BLaER1 treated with 17β-estradiol and CSF1 and Interleukin-3, amounts not matched to agents 10 nM and 100 nM (cell line): ENCODE measurements at regions not wholly inside any gene's neighbourhood (a gene's known extent, or its start where the extent isn't known, plus 50 kb on each side); places are given as distances from the start of the nearest gene placed in this dataset.
A peak's percentile ranks its signal among the peaks of the same experiment; 100 is the strongest.
"Not testable (repeated sequence)": the region's sequence is repeated elsewhere in the genome, so short reads cannot be mapped to it uniquely, and the experiment has no call there.

Experiments
- H3K27ac ChIP-seq, 11 experiments: shearing (Covaris generic); formaldehyde crosslinking; 2 replicates each; pipeline ENCODE4 v1.8.1; 2022
- H3K27me3 ChIP-seq, 11 experiments: shearing (Covaris generic); formaldehyde crosslinking; 2 replicates each; pipeline ENCODE4 v1.8.1; 2022
- H3K36me3 ChIP-seq, 11 experiments: shearing (Covaris generic); formaldehyde crosslinking; 2 replicates each; pipeline ENCODE4 v1.8.1; 2022
- H3K4me1 ChIP-seq, 10 experiments: shearing (Covaris generic); formaldehyde crosslinking; 2 replicates each; pipeline ENCODE4 v1.8.1; 2022
- H3K4me2 ChIP-seq, 11 experiments: shearing (Covaris generic); formaldehyde crosslinking; 2 replicates each; pipeline ENCODE4 v1.8.1; 2022
- H3K4me3 ChIP-seq, 10 experiments: shearing (Covaris generic); formaldehyde crosslinking; 2 replicates each; pipeline ENCODE4 v1.8.1; 2022
- H3K9ac ChIP-seq, 11 experiments: shearing (Covaris generic); formaldehyde crosslinking; 2 replicates each; pipeline ENCODE4 v1.8.1; 2022
- H3K9me3 ChIP-seq, 11 experiments: shearing (Covaris generic); formaldehyde crosslinking; replicated peaks in 1 of 11; 2 replicates each; pipeline ENCODE4 v1.8.1; 2022
- H4K20me1 ChIP-seq, 11 experiments: shearing (Covaris generic); formaldehyde crosslinking; 2 replicates each; pipeline ENCODE4 v1.8.1; 2022

GRCh38 chr2:87151835-87152493 is 130.3 kb upstream of the PLGLB1 start:
- not testable (repeated sequence) for H3K9me3 ChIP-seq, H3K27ac ChIP-seq, H3K4me3 ChIP-seq, H3K9ac ChIP-seq, H4K20me1 ChIP-seq, H3K4me2 ChIP-seq, H3K27me3 ChIP-seq, H3K4me1 ChIP-seq, H3K36me3 ChIP-seq

GRCh38 chr2:87174454-87174853 is 152.8 kb upstream of the PLGLB1 start:
- not testable (repeated sequence) for H3K36me3 ChIP-seq, H3K27me3 ChIP-seq, H3K4me3 ChIP-seq, H3K4me2 ChIP-seq, H3K9ac ChIP-seq, H3K27ac ChIP-seq, H4K20me1 ChIP-seq, H3K9me3 ChIP-seq, H3K4me1 ChIP-seq

GRCh38 chr2:87183373-87183772 is 161.7 kb upstream of the PLGLB1 start:
- H3K4me3 ChIP-seq, H3K9ac ChIP-seq, H3K36me3 ChIP-seq, H4K20me1 ChIP-seq, H3K4me1 ChIP-seq, H3K9me3 ChIP-seq, H3K27ac ChIP-seq, H3K4me2 ChIP-seq, H3K27me3 ChIP-seq: not testable (repeated sequence)

GRCh38 chr2:87184260-87184659 is 162.6 kb upstream of the PLGLB1 start:
- H3K4me3 ChIP-seq, H3K9me3 ChIP-seq, H3K27ac ChIP-seq, H3K27me3 ChIP-seq, H3K4me2 ChIP-seq, H3K36me3 ChIP-seq, H3K9ac ChIP-seq, H3K4me1 ChIP-seq, H4K20me1 ChIP-seq: not testable (repeated sequence)

- not testable (repeated sequence) for H3K4me2 ChIP-seq, H3K27me3 ChIP-seq, H3K9me3 ChIP-seq, H3K4me1 ChIP-seq, H3K9ac ChIP-seq, H3K36me3 ChIP-seq, H3K27ac ChIP-seq, H3K4me3 ChIP-seq, H4K20me1 ChIP-seq
Measured at GRCh38 chr2:87189214-87189613, 167.6 kb upstream of the PLGLB1 start.

- H3K9me3 ChIP-seq, H3K4me2 ChIP-seq, H3K9ac ChIP-seq, H3K36me3 ChIP-seq, H3K4me1 ChIP-seq, H4K20me1 ChIP-seq, H3K4me3 ChIP-seq, H3K27me3 ChIP-seq, H3K27ac ChIP-seq: not testable (repeated sequence)
Measured at GRCh38 chr2:87193336-87193735, 171.7 kb upstream of the PLGLB1 start.

- H3K27ac ChIP-seq, H3K4me1 ChIP-seq, H3K9me3 ChIP-seq, H3K4me3 ChIP-seq, H3K4me2 ChIP-seq, H3K27me3 ChIP-seq, H3K36me3 ChIP-seq, H4K20me1 ChIP-seq, H3K9ac ChIP-seq: not testable (repeated sequence)
Measured at GRCh38 chr2:87194254-87194999, 172.8 kb upstream of the PLGLB1 start.

- not testable (repeated sequence) for H3K4me2 ChIP-seq, H3K4me1 ChIP-seq, H3K9ac ChIP-seq, H3K36me3 ChIP-seq, H3K27ac ChIP-seq, H3K27me3 ChIP-seq, H3K4me3 ChIP-seq, H4K20me1 ChIP-seq, H3K9me3 ChIP-seq
Measured at GRCh38 chr2:87196720-87197388, 175.2 kb upstream of the PLGLB1 start.

- H4K20me1 ChIP-seq, H3K4me1 ChIP-seq, H3K27ac ChIP-seq, H3K9ac ChIP-seq, H3K36me3 ChIP-seq, H3K4me3 ChIP-seq, H3K27me3 ChIP-seq: not testable (repeated sequence)
- H3K9me3 ChIP-seq = peaks cover 9 to 15% (median 11%) of the 10 kb centered on the region in 11 experiments
- H3K4me2 ChIP-seq = peak overlapping the region in 5 of 11 experiments; percentile 26 to 46 (median 38); a peak in 3 of 22 replicates
Measured at GRCh38 chr2:87198422-87198821, 176.8 kb upstream of the PLGLB1 start.

- H3K9me3 ChIP-seq = peaks cover 15 to 23% (median 18%) of the 10 kb centered on the region in 11 experiments
- H3K4me1 ChIP-seq, H3K9ac ChIP-seq, H3K4me3 ChIP-seq, H3K36me3 ChIP-seq, H4K20me1 ChIP-seq, H3K27ac ChIP-seq, H3K27me3 ChIP-seq, H3K4me2 ChIP-seq: not testable (repeated sequence)
Measured at GRCh38 chr2:87199228-87199627, 177.6 kb upstream of the PLGLB1 start.

- not testable (repeated sequence) for H4K20me1 ChIP-seq, H3K27ac ChIP-seq, H3K4me2 ChIP-seq, H3K4me1 ChIP-seq, H3K36me3 ChIP-seq, H3K9ac ChIP-seq, H3K27me3 ChIP-seq, H3K4me3 ChIP-seq
- H3K9me3 ChIP-seq = peaks cover 15 to 32% (median 22%) of the 10 kb centered on the region in 11 experiments
Measured at GRCh38 chr2:87204569-87205147, 183.0 kb upstream of the PLGLB1 start.

- not testable (repeated sequence) for H3K27me3 ChIP-seq, H3K4me3 ChIP-seq, H3K36me3 ChIP-seq, H3K4me2 ChIP-seq, H3K9ac ChIP-seq, H4K20me1 ChIP-seq, H3K9me3 ChIP-seq, H3K27ac ChIP-seq, H3K4me1 ChIP-seq
Measured at GRCh38 chr2:87212938-87213337, 191.3 kb upstream of the PLGLB1 start.

- not testable (repeated sequence) for H3K27ac ChIP-seq
Measured at GRCh38 chr2:87217005-87217404, 195.4 kb upstream of the PLGLB1 start.

More at GRCh38 chr2:87217005-87217404, 195.4 kb upstream of the PLGLB1 start:
- H3K27me3 ChIP-seq, H3K4me1 ChIP-seq, H3K36me3 ChIP-seq, H3K4me3 ChIP-seq, H4K20me1 ChIP-seq, H3K9ac ChIP-seq, H3K4me2 ChIP-seq, H3K9me3 ChIP-seq: not testable (repeated sequence)
